GM19240 (cell line): ENCODE measurements at regions not wholly inside any gene's neighbourhood (a gene's known extent, or its start where the extent isn't known, plus 50 kb on each side); places are given as distances from the start of the nearest gene placed in this dataset.
"Not testable (repeated sequence)": the region's sequence is repeated elsewhere in the genome, so short reads cannot be mapped to it uniquely, and the experiment has no call there.

Source experiments
- DNase-seq: peaks from one replicate; pipeline ENCODE4 v3.0.0; 2011; ENCODE audit warnings: low spot score; ENCODE audit not compliant: insufficient read length

- DNase-seq: no peak
Measured at GRCh38 chr4:31259119-31259518, 539.0 kb downstream of the PCDH7 start.

GRCh38 chr4:31261632-31262031 lies 541.5 kb downstream of the PCDH7 start:
- DNase-seq: no peak

GRCh38 chr4:31266094-31266493 lies 545.9 kb downstream of the PCDH7 start:
- not testable (repeated sequence) for DNase-seq

- DNase-seq: no peak
Measured at GRCh38 chr4:31272331-31273061, 552.3 kb downstream of the PCDH7 start.

DNA sequence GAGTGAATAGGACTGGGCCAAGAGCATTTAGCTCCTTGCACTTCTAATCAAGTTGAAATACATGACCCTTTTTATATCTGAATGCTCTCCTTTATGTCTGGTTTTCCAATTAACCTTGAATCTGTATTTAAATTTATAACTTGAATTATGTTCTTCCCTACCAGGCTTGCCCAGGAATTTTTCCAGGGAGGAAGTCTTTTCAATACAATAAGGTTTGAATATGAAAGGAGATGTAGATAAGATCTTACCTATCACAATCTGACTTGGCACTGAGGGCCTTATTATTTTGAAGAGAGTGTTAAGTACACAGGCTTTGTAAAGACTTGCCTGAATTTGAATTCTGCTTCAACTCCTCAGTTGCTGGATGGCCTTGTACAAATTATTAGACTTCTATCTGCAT lies 555.7 kb downstream of the PCDH7 start:
- no peak for DNase-seq

GRCh38 chr4:31283679-31284078 lies 563.5 kb downstream of the PCDH7 start:
- no peak for DNase-seq

GRCh38 chr4:31290836-31291235 lies 570.7 kb downstream of the PCDH7 start:
- no peak for DNase-seq

GRCh38 chr4:31291238-31291637 lies 571.1 kb downstream of the PCDH7 start:
- no peak for DNase-seq

DNA sequence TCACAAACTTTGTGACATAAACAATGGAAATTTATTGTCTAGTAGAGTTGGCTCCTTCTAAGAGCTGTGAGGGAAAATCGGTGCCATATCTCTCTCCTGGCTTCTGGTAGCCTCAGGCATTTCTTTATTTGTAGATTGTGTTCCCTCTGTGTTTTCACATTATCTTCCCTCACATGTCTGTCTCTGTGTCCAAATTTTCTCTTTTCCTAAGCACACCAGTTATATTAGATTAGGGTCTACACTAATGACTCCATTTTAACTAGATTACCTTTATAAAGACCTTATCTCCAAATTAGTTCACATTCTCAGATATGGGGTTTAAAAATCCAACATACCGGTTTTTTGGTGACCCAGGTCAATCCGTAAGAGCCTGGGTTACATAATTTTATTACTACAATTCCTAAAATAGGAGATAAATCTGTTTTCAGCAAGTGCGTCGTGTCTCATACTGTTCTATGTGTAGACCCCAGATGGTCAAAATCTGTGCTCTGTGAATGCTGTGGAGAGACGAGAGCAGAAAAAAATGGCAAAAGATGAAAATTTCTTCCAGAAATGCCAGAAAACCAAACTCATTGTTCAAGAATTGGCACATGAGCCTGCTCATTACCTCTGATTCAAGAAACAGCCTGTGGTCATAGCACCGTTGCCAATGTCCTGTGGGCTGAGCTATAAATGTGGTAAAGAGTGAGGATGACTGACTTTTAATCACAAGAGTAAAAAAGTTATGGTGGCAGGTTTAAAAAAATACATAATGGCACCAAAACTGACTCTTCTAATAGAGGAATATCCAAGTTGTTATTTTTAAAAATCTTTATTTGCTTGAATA lies 574.7 kb downstream of the PCDH7 start:
- no peak for DNase-seq

DNA sequence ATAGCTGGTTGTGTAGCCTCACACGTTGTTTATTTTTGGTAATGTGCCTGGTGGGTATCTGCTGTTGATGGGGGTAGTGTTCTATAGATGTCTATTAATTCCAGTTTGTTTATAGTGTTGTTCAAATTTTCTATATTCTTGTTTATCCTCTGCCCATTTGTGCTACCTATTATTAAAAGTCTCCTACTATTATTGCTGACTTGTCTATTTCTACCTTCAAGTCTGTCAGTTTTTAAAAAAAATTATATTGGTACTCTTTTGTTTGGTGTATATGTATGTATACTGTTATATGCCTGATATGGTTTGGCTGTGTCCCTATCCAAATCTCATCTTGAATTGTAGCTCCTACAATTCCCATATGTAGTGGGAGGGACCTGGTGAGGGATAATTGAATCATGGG lies 578.6 kb downstream of the PCDH7 start:
- no peak for DNase-seq

- no peak for DNase-seq
Measured at GRCh38 chr4:31307029-31307428, 586.9 kb downstream of the PCDH7 start.

- no peak for DNase-seq
Measured at GRCh38 chr4:31324814-31325213, 604.6 kb downstream of the PCDH7 start.

DNA sequence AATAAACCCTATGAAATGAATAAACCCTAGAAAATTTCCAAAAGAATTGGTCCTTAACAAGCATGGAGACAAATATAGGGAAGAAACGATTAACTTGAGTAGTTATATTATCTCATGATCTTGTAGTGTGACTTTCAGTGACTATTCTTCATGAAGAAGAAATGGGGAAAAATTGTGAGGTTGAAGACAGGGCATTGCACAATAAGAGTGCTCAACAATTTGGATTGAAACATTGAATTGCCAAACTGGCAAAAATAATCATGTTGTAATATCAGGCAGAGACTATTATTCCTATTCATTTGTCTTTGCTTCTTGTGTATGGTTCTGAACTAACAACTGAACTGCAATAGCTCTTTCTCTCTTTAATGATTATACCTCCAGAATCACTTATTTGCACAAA lies 605.1 kb downstream of the PCDH7 start:
- DNase-seq: no peak

DNA sequence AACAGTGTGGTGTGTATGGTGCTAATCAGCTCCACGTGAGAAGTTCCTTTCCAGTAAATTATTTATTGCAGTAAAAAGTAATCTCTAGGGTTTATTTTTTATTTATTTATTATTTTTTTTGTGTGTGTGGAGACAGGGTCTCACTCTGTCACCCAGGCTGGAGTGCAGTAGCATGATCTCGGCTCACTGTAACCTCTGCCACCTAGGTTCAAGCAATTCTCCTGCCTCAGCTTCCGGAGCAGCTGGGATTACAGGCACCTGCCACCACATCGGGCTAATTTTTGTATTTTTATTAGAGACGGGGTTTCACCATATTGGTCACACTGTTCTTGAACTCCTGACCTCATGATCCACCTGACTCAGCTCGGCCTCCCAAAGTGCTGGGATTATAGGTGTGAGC lies 606.9 kb downstream of the PCDH7 start:
- no peak for DNase-seq

DNA sequence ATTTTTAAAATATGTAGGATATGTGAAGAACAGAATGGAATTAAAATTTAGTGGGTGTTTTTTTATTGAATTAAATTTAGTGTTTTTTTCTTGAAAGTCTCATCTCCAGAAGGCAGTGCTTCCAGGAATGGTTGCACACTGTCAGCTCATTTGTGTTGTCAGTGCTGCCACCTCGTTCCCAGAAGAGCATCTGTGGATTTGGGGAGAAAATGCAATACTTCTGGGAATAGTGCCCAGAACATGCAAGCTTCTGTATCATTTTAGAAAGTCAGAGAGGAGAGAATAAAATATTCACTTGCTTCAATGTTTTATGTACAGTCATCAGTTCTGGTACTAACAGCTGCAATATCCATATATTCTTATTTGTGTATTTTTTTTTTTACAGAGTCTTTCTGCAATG lies 608.8 kb downstream of the PCDH7 start:
- DNase-seq: no peak

- no peak for DNase-seq
Measured at GRCh38 chr4:31334086-31334910, 614.1 kb downstream of the PCDH7 start.

- no peak for DNase-seq
Measured at GRCh38 chr4:31338000-31338399, 617.8 kb downstream of the PCDH7 start.

- DNase-seq: no peak
Measured at GRCh38 chr4:31341601-31342359, 621.6 kb downstream of the PCDH7 start.

- no peak for DNase-seq
Measured at GRCh38 chr4:31343061-31343460, 622.9 kb downstream of the PCDH7 start.

GRCh38 chr4:31349907-31350306 lies 629.7 kb downstream of the PCDH7 start:
- DNase-seq: no peak

DNA sequence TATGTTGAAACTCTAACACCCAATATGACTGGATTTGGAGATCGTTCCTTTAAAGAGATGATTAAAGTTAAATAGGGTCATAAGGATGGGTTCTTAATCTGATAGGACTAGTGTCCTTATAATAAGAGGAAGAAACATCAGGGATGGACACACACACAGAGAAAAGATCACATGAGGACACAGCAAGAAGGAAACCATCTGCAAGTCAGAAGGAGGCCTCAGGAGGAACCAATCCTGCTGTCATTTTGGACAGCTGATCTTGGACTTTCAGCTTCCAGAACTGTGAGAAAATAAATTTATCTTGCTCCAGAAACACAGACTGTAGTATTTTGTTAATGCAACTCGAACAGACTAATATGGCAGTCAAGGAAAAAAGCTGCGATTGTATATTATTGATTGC lies 631.5 kb downstream of the PCDH7 start:
- no peak for DNase-seq
